NCI-H1930 (cell line): ENCODE measurements at regions not wholly inside any gene's neighbourhood (a gene's known extent, or its start where the extent isn't known, plus 50 kb on each side); places are given as distances from the start of the nearest gene placed in this dataset.

Experiments
- DNase-seq, 2 experiments: peaks; one replicate each; lab custom pipeline; 2025; lab: John Stamatoyannopoulos, UW

DNA sequence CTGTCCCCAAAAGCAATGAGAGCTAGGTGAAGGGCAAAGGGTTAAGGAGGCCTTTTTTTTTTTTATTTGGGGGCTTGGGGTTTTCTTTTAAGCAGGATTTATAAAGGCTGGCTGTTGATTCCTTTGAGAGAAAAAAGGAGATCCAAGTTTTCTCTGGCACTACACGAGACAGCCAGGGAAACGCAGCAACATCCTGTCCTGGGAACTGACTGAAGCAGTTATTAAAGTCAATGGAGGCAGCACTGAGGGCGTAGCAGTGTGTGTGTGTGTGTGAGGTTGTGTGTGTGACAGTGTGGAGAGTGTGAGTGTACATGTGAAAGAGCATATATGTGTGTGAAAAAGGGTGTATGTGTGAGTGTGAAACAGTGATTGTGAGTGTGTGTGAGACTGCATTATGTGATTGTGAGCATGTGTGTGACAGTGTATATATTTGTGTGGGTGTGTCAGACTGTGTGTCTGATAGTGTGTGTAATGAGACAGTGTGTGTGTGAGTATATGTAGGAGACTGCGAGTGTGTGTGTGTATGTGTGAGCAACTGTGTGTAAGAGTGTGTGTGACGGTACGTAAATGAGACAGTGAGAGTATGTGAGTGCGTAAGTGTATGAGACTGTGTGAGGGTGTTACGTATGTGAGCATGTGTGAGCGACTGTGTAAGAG, 65.9 kb upstream of the TIAM1 start:
- no peak for DNase-seq

DNA sequence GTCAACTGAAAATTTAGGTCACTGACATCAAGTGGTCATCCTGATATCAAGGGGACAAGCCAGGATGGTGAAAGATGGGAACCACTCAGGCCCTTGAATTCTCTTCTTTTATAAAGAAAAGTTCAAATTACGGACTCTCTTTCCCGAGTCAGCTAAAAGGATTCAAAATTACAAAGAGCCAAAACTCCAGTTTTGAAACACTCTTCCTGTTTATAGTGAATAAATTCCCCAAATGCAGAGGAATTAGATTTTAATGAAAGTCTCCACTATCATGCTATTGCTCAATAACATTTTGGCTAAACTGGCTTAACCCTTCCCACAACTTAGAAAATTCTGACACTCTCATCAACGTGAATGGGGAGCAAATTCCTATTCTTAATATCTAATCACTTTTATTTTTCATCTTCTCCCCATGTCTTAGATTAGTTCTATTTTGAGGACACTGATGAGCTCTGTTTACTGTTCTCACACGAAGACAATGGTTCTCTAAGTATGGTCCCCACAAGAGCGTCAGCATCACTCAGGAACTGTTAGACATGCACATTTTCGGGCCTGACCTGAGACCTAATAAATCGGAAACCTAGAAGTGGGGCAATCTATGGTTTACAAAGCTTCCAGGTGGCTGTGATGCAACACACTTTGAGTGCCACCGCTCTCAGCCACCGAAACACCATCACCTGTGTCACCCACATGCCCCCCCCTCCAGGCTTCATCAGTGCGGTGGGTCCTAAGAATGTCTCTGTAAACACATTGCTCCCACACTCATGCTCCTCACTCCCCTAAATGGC, 64.4 kb upstream of the TIAM1 start:
- no peak for DNase-seq

DNA sequence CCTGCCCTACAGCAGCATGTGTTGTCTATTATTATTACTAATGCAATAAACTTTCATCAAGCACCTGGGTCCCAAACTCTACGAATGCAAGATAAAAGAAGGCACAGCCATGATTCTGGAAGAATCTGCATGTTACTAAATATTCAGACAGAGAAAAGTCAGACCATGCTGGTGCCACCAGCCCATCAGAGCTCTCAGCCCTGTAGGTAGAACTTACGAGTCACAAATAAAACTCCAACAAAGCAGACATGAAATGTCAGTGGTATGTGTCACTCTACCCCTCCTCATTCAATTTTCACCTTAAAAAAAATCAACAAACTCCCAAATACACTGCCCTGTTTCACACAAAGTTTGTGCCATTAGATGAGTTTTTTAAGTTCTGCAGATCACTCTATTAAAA, 62.4 kb upstream of the TIAM1 start:
- no peak for DNase-seq

DNA sequence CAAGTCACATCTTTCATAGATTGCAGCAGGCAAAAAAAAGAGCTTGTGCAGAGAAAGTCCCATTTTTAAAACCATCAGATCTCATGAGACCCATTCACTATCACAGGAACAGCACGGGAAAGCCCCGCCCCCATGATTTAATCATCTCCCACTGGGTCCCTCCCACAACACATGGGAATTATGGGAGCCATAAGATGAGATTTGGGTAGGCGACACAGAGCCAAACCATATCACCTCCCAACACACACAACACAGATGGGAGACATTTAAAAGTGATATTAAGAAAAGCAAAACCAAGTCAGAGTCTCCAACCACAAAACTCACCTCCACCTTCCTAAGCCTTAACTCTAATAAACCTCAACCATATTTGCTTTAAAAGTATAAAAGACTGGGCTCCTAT, 61.5 kb upstream of the TIAM1 start:
- no peak for DNase-seq

DNA sequence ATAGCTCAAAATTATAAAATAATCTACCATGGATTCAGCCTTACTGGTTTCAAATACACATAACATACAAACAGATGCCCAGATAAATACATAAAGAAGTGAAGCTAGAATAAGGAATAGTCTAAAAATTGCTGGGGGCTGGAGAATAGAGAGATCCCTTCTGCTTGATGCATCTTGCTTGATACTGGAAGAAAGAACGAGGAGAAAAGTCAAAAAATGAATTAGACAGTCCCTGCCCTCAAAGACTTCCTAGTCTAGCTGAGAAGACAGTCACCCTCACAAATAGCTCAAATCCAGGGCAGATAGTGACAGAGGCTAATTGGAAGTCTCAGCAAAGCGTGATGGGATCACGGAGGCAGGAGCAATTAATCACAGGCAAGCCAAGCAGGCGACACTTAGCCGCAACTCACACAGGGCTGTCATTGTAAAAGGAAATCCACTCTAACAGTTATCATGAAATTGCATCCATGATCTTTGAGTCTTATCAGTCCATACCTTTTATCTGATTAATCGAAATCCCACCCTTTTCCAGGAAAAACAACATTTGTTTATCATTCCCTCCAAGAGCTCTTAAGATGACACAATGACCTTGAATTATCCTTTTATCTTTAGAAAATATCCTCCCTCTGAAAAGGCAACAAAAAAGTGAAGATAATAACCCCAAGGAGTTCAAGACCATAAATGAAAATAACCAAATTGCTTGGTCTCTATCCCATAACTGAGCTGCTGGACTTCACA, 59.7 kb upstream of the TIAM1 start:
- DNase-seq: no peak

DNA sequence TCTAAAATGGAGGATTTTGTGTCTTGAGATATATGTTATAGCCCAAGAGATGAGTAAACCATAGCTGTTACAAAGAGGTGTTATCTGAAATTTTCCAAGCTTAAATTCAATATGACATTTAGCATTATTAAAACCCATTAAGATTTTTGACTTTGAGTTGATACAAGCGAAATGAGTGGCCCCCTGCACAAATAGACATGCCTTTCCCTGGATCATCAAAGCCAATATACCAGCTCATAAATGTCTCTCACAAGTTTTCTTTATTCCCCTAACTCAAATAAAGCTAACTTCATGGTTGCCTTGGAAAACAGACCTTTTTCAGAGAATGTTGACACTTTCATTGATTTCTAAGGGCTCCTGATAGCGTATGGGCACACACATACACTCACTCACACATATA, 55.5 kb upstream of the TIAM1 start:
- no peak for DNase-seq

DNA sequence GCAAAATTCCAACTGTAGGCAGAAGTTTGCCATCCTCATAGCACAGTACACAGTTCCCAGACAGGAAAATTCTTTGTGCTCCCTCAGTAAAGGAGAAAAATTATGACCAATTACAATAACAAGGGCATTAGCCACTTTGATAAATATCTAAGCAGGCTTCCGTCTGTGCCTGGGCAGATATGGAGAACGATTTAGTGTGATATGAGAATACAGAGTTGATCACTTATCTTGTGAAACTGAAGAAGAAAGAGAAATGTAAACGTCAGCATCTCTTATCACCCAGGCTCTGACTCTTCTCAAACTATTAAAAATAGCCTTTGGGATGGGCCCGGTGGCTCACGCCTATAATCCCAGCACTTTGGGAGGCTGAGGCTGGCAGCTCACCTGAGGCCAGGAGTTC, 54.5 kb upstream of the TIAM1 start:
- DNase-seq: no peak

DNA sequence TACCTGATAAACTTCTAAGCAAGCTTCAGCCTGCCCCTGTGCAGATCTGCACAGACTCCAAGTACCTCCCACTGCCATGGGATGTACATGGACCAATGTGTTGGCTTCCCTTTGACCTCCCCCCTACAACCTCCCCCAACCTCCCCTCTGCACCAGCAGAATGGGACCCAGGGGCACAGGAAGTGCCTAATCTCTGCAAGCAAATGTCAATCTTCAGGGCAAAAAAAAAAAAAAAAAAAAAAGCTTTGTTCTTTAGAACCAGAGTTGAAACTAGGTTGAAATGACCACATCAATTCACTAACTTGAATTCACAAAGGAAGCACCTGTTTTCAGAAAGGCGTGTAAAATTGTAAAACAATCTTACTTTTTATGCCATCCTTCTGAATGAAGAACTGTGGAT, 53.9 kb upstream of the TIAM1 start:
- no peak for DNase-seq

DNA sequence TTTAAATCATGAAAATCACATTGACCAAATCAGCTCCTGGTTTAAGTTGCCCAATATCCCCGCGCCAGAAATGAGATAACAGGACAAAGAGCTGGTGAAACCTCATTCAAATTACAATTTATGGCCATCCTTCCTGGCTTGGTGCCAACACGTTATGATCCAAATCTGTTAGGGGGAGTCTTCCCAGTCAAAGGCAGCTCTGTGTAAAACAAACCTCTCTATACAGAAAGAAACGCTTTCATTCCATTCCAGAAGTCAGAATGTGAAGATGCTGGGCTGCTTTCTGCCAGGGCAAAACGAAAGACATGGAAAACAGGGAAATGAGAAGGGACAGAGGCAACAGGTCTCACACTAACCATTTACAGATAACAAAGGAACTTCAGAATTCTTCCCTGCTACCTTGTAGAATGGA, 53.5 kb upstream of the TIAM1 start:
- no peak for DNase-seq

DNA sequence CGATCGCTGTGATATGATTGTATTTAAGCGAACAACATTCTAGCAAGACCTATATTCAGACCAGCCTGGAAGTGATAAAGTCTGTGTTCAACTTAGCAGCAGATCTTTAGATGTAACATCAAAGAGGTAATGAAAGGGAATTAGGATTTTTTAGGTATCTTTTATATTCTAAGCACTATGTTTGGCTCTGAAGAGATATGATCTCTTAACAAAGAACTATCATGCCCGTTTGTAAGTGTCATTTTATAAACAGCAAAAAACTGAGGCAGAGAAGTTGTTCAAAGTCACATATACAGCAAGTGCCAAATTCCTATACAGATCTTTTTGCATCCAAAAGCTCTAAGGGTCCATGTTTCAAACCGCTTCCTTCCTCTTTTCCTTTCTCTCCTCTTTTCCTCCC, 53.0 kb upstream of the TIAM1 start:
- DNase-seq: no peak

DNA sequence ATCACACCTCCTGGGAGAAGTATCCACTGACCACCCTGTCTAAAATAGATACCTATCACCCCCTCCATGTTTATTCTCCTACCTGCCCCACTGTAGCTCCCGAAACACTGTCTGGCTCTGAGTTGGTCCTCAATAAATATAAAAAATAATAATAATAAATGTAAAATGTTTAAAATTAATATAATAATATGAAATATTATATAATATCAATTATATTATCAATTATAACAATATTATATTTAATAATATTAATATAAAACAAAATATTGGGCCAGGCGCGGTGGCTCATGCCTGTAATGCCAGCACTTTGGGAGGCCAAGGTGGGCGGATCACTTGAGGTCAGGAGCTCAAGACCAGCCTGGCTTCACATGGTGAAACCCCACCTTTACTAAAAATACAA, 52.3 kb upstream of the TIAM1 start:
- DNase-seq: no peak

DNA sequence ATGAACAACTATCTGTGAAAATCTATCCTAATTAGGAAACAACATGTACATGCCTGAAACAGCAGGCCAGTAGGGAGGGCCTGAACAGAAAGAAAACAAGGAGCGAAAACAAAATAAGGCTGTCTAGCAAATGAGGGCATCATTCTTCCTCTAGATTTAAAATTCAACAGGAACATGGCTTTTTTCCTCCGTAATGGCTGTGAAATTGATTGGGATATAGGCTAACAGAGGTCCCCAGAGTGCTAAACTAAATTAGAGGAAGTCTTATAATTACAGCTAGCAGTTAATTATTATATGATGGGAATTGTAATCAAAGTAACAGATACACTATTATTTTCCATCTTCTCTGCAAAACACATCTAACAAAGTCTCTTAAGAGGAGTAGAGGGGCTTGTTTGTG, 51.7 kb upstream of the TIAM1 start:
- DNase-seq: no peak

DNA sequence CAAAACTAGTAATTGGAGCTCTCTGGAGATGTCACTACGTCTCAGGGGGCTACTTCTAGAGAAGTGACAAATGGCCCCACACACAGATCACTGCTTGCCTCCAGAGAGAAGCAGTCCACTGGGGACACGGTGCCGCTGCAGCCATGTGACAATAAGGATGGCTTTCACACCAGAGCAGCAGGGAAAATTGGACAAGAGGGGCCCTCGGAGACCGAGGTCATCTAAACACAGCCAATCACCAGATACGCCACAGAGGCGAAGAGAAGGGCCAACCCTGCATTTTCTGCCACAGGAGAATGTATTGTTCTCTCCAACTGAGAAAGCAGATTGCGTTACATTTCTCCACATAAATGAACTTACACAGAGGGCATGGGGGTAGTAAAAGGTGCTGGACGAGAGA, 51.2 kb upstream of the TIAM1 start:
- DNase-seq: no peak

DNA sequence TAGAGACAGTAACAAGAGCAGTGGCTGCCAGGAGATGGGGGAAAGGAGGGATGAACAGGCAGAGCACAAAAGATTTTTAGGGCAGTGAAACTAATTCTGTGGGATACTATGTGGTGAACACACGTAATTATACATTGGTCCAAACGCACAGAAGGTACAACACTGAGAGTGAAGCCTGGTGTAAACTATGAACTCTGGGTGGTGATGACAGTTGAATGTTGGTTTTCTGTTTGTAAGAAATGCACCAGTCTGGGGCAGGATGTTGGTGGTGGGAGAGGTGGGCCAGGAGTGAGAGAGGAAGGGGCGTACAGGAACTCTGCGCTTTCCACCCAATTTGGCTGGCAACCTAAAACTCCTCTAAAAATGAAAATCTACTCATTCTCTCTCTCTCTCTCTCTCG, 50.2 kb upstream of the TIAM1 start:
- no peak for DNase-seq
